G401.6 (cell line): ENCODE measurements at regions not wholly inside any gene's neighbourhood (a gene's known extent, or its start where the extent isn't known, plus 50 kb on each side); places are given as distances from the start of the nearest gene placed in this dataset.
"Not testable (repeated sequence)": the region's sequence is repeated elsewhere in the genome, so short reads cannot be mapped to it uniquely, and the experiment has no call there.

ENCODE experiments used
- FAIRE-seq: peaks from 2 replicates; lab custom pipeline; 2012; peaks lifted over from hg19 to GRCh38; lab: Jason Lieb, UNC

- not testable (repeated sequence) for FAIRE-seq
Measured at GRCh38 chr5:165411532-165411931, 1906.1 kb downstream of the MAT2B start.

- FAIRE-seq = no peak
Measured at GRCh38 chr5:165420493-165420892, 1915.1 kb downstream of the MAT2B start.

GRCh38 chr5:165423697-165424299 lies 1918.4 kb downstream of the MAT2B start:
- FAIRE-seq = no peak

GRCh38 chr5:165425594-165425993 lies 1920.2 kb downstream of the MAT2B start:
- FAIRE-seq = no peak

- FAIRE-seq = no peak
Measured at GRCh38 chr5:165448753-165449152, 1943.3 kb downstream of the MAT2B start.

GRCh38 chr5:165457859-165458481 lies 1952.6 kb downstream of the MAT2B start:
- peak; percentile 51 for FAIRE-seq

GRCh38 chr5:165459232-165459631 lies 1953.8 kb downstream of the MAT2B start:
- FAIRE-seq = no peak

GRCh38 chr5:165460911-165461310 lies 1955.5 kb downstream of the MAT2B start:
- no peak for FAIRE-seq

GRCh38 chr5:165477546-165477945 lies 1972.1 kb downstream of the MAT2B start:
- no peak for FAIRE-seq

- no peak for FAIRE-seq
Measured at GRCh38 chr5:165495829-165496380, 1990.5 kb downstream of the MAT2B start.

GRCh38 chr5:165497707-165498106 lies 1992.3 kb downstream of the MAT2B start:
- FAIRE-seq = no peak

GRCh38 chr5:165502893-165503691 lies 1997.7 kb downstream of the MAT2B start:
- no peak for FAIRE-seq

- no peak for FAIRE-seq
Measured at GRCh38 chr5:165504674-165505073, 1999.3 kb downstream of the MAT2B start.

GRCh38 chr5:165508286-165508685 lies 2002.9 kb downstream of the MAT2B start:
- no peak for FAIRE-seq

- FAIRE-seq = no peak
Measured at GRCh38 chr5:165508861-165509260, 2003.4 kb downstream of the MAT2B start.

- FAIRE-seq = no peak
Measured at GRCh38 chr5:165521816-165522610, 2016.6 kb downstream of the MAT2B start.

GRCh38 chr5:165525271-165525670 lies 2019.9 kb downstream of the MAT2B start:
- FAIRE-seq = no peak

- FAIRE-seq = no peak
Measured at GRCh38 chr5:165526357-165526756, 2020.9 kb downstream of the MAT2B start.

GRCh38 chr5:165527577-165527976 lies 2022.2 kb downstream of the MAT2B start:
- no peak for FAIRE-seq

- FAIRE-seq = no peak
Measured at GRCh38 chr5:165538065-165538464, 2032.6 kb downstream of the MAT2B start.

GRCh38 chr5:165559645-165560044 lies 2054.2 kb downstream of the MAT2B start:
- no peak for FAIRE-seq

GRCh38 chr5:165560648-165561047 lies 2055.2 kb downstream of the MAT2B start:
- FAIRE-seq = no peak
